GM23248 (cell line): ENCODE measurements at regions not wholly inside any gene's neighbourhood (a gene's known extent, or its start where the extent isn't known, plus 50 kb on each side); places are given as distances from the start of the nearest gene placed in this dataset.
A peak's percentile ranks its signal among the peaks of the same experiment; 100 is the strongest.

Source experiments
- DNase-seq: peaks from one replicate; pipeline ENCODE4 v3.0.0-alpha.2; 2015
- H2AFZ ChIP-seq: fragments of 200-600 bp; sonication (generic); 2 replicates; pipeline ENCODE4 v1.6.1; 2016; ENCODE audit warnings: antibody characterized with exemption
- H3F3A ChIP-seq: fragments of 200-600 bp; sonication (generic); 2 replicates; pipeline ENCODE4 v1.6.1; 2016; ENCODE audit warnings: mild to moderate bottlenecking, antibody characterized with exemption, mixed run types; ENCODE audit not compliant: insufficient read depth
- H3K27ac ChIP-seq: fragments of 200-600 bp; sonication (generic); 2 replicates; pipeline ENCODE4 v1.5.1; 2016; ENCODE audit warnings: mild to moderate bottlenecking
- H3K27me3 ChIP-seq: fragments of 200-600 bp; sonication (generic); replicated peaks from 2 replicates; pipeline ENCODE4 v1.6.1; 2016; ENCODE audit warnings: mild to moderate bottlenecking; ENCODE audit not compliant: insufficient read depth
- H3K36me3 ChIP-seq: fragments of 200-600 bp; sonication (generic); 2 replicates; pipeline ENCODE4 v1.6.1; 2016; ENCODE audit warnings: low read depth, mild to moderate bottlenecking
- H3K4me1 ChIP-seq: fragments of 200-600 bp; sonication (generic); 2 replicates; pipeline ENCODE4 v1.6.1; 2016; ENCODE audit warnings: mild to moderate bottlenecking; ENCODE audit not compliant: insufficient read depth
- H3K4me2 ChIP-seq: fragments of 200-600 bp; sonication (generic); one replicate; pipeline ENCODE4 v1.6.1; 2016; ENCODE audit warnings: mild to moderate bottlenecking; ENCODE audit not compliant: unreplicated experiment
- H3K4me3 ChIP-seq: fragments of 200-600 bp; sonication (generic); 2 replicates; pipeline ENCODE4 v1.5.1; 2016; ENCODE audit warnings: mild to moderate bottlenecking
- H3K79me2 ChIP-seq: fragments of 200-600 bp; sonication (generic); 2 replicates; pipeline ENCODE4 v1.6.1; 2016; ENCODE audit warnings: mild to moderate bottlenecking; ENCODE audit not compliant: insufficient read depth
- H3K9ac ChIP-seq: fragments of 200-600 bp; sonication (generic); 2 replicates; pipeline ENCODE4 v1.6.1; 2016; ENCODE audit warnings: mild to moderate bottlenecking
- H3K9me2 ChIP-seq: fragments of 200-600 bp; sonication (generic); 2 replicates; pipeline ENCODE4 v1.6.1; 2016; ENCODE audit warnings: mixed run types, mild to moderate bottlenecking, moderate library complexity; ENCODE audit not compliant: insufficient read depth
- H3K9me3 ChIP-seq: fragments of 200-600 bp; sonication (generic); one replicate; pipeline ENCODE4 v1.6.1; 2017; ENCODE audit warnings: low read depth
- H4K20me1 ChIP-seq: fragments of 200-600 bp; sonication (generic); 2 replicates; pipeline ENCODE4 v1.6.0; 2016; ENCODE audit not compliant: insufficient read depth
- EZH2 ChIP-seq: fragments of 200-600 bp; sonication (generic); IDR thresholded peaks from 2 replicates; pipeline ENCODE4 v1.6.1; 2018; ENCODE audit warnings: antibody characterized with exemption, mild to moderate bottlenecking; ENCODE audit not compliant: insufficient read depth, poor library complexity, severe bottlenecking
- EZH2phosphoT487 ChIP-seq: fragments of 200-600 bp; sonication (generic); IDR thresholded peaks from 2 replicates; pipeline ENCODE4 v1.6.1; 2018; ENCODE audit warnings: antibody characterized with exemption, moderate library complexity, mild to moderate bottlenecking, low read depth; ENCODE audit not compliant: insufficient read depth
- WGBS, 2 experiments: methylation state at CpG; one replicate each; pipeline ENCODE4 v1.1.6; 2015 to 2017; ENCODE audit warnings: low lambda C conversion rate in 2 of 2, low coverage in 1 of 2; ENCODE audit errors: missing lambda C conversion rate in 2 of 2; 5-methylcytosine and 5-hydroxymethylcytosine counted together
- in situ Hi-C: fragments of 300-500 bp; cut with MboI; formaldehyde crosslinking; loops from 2 replicates; pipeline ENCODE4 v1.15.0; 2020

- peak overlapping the region; percentile 58 for H3K4me3 ChIP-seq
- no peaks in the 10 kb centered on the region for H3K9me2 ChIP-seq
- H3K27me3 ChIP-seq, result no peaks in the 10 kb centered on the region
- no peaks in the 10 kb centered on the region for H3K79me2 ChIP-seq
- no peaks in the 10 kb centered on the region for H4K20me1 ChIP-seq
- DNase-seq, result no peak
- peak overlapping the region; percentile 80 for H3K4me2 ChIP-seq
- no peaks in the 10 kb centered on the region for H3K36me3 ChIP-seq
- no peak for TF ChIP-seq EZH2
- TF ChIP-seq EZH2phosphoT487, result no peak
- H3K27ac ChIP-seq, result peak overlapping the region; percentile 53
- in situ Hi-C loops, result no loop called here
- peak overlapping the region; percentile 48 for H2AFZ ChIP-seq
- WGBS, 2 experiments, result 68 to 69% methylated on average over 14 of the region's 14 CpGs
- H3F3A ChIP-seq, result peaks cover 9% of the 10 kb centered on the region; the same call in 1 of the 2 replicates
- H3K9me3 ChIP-seq, result no peaks in the 10 kb centered on the region
- H3K9ac ChIP-seq, result peak overlapping the region; percentile 74
- peaks cover 9% of the 10 kb centered on the region for H3K4me1 ChIP-seq
Observed at GRCh38 chr20:50378170-50379000, 131.8 kb upstream of the PTPN1 start.

- Histone ChIP-seq H2AFZ (peak overlapping the region; percentile 48), H3K4me2 (peak overlapping the region; percentile 80), H3K27me3 (no peaks in the 10 kb centered on the region), H3K9me2 (no peaks in the 10 kb centered on the region), H3K79me2 (no peaks in the 10 kb centered on the region), H3K4me1 (peaks cover 9% of the 10 kb centered on the region), H3K36me3 (no peaks in the 10 kb centered on the region), H3F3A (peaks cover 9% of the 10 kb centered on the region; the same call in 1 of the 2 replicates), H4K20me1 (no peaks in the 10 kb centered on the region), H3K9me3 (no peaks in the 10 kb centered on the region), H3K9ac (peak overlapping the region; percentile 74), H3K27ac (peak overlapping the region; percentile 53), H3K4me3 (peak overlapping the region; percentile 58)
- DNase-seq, result peak; percentile 91
- no peak for TF ChIP-seq EZH2
- TF ChIP-seq EZH2phosphoT487, result no peak
- WGBS, 2 experiments, result 18 to 20% methylated on average over 38 of the region's 38 CpGs
- in situ Hi-C loops, result no loop called here
Observed at GRCh38 chr20:50379049-50379990, 130.9 kb upstream of the PTPN1 start.

- H3K9ac ChIP-seq, result peak overlapping the region; percentile 74
- no peak overlapping the region for H3K4me2 ChIP-seq
- H3K27ac ChIP-seq, result no peak overlapping the region
- no peaks in the 10 kb centered on the region for H4K20me1 ChIP-seq
- TF ChIP-seq EZH2 (no peak), EZH2phosphoT487 (no peak)
- H3K79me2 ChIP-seq, result no peaks in the 10 kb centered on the region
- H3F3A ChIP-seq, result peaks cover 9% of the 10 kb centered on the region; the same call in 1 of the 2 replicates
- no peak overlapping the region for H2AFZ ChIP-seq
- 85 to 89% methylated on average over 16 of the region's 16 CpGs for WGBS, 2 experiments
- no peak for DNase-seq
- in situ Hi-C loops, result no loop called here
- peaks cover 9% of the 10 kb centered on the region for H3K4me1 ChIP-seq
- H3K9me2 ChIP-seq, result no peaks in the 10 kb centered on the region
- H3K27me3 ChIP-seq, result no peaks in the 10 kb centered on the region
- H3K36me3 ChIP-seq, result no peaks in the 10 kb centered on the region
- H3K9me3 ChIP-seq, result no peaks in the 10 kb centered on the region
- no peak overlapping the region for H3K4me3 ChIP-seq
Observed at GRCh38 chr20:50379991-50380696, 130.0 kb upstream of the PTPN1 start.

- TF ChIP-seq EZH2, result no peak
- no peak for TF ChIP-seq EZH2phosphoT487
- H2AFZ ChIP-seq, result no peak overlapping the region
- H3K4me2 ChIP-seq, result no peak overlapping the region
- no peak overlapping the region for H3K9ac ChIP-seq
- H3K4me1 ChIP-seq, result peaks cover 9% of the 10 kb centered on the region
- no peaks in the 10 kb centered on the region for H3K36me3 ChIP-seq
- peak; percentile 78 for DNase-seq
- WGBS, 2 experiments, result 12 to 13% methylated on average over 5 of the region's 5 CpGs
- no peaks in the 10 kb centered on the region for H3K9me2 ChIP-seq
- H3K4me3 ChIP-seq, result no peak overlapping the region
- in situ Hi-C loops, result no loop called here
- H3K27me3 ChIP-seq, result no peaks in the 10 kb centered on the region
- no peaks in the 10 kb centered on the region for H3K9me3 ChIP-seq
- H3K27ac ChIP-seq, result no peak overlapping the region
- H3F3A ChIP-seq, result peaks cover 9% of the 10 kb centered on the region; the same call in 1 of the 2 replicates
- H4K20me1 ChIP-seq, result no peaks in the 10 kb centered on the region
- no peaks in the 10 kb centered on the region for H3K79me2 ChIP-seq
Observed at GRCh38 chr20:50380697-50381040, 129.5 kb upstream of the PTPN1 start.
